ENCODE measurements at regions not wholly inside any gene's neighbourhood (a gene's known extent, or its start where the extent isn't known, plus 50 kb on each side); places are given as distances from the start of the nearest gene placed in this dataset.

DNA sequence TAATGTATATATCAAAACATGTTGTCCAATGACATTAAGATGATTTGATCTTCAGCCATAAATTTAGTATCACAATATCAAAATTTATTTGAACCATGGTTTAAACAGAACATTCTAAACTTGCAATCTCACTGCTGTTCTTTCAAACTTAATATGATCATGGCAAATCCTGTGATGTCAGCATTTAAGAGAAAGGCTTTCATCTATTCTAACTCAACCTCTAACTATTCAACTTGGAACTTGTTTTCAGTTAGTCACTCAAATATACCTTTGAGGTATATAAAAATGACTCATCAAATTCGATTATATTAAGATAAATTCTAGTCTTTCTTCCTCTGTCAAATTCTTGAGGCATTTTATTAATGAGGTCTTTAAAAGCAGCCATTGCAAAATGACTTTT lies 747.0 kb upstream of the FLRT2 start:
- no peak for DNase-seq

DNA sequence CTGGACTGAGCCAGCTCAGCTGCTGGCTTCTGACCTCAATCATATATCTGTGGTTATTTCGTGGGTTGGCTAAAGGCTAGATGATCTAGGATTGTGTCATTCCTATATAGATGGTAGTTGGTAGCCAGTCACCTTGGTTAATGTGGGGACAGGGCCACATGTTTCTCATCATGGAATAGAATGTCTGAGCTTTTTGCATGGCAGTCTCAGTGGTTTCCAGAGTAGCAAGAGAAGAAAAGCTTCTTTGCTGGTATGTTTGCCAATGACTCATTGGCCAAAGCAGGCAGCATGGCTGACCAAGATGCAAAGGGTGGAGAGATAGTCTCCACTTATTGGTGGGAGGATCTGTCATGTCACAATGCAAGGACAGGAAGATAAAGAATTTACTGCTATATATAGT lies 746.4 kb upstream of the FLRT2 start:
- no peak for DNase-seq

DNA sequence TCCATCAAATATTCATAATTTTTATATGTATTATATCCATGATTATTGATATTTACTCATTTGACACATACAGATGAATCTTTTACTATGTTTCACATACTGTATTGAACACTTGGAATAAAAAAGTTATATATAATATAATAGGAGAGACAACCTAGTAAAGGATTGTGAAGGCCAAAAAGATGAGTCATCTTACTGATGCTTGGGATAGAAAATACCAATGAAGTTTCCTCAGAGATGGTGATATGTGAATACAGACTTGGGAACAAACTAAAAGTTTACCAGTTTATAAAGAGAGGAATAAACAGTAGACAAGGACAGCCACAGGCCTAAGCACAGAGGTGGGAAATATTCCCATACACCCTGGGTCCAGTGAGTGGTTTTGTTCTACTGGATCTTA lies 743.9 kb upstream of the FLRT2 start:
- DNase-seq: no peak

DNA sequence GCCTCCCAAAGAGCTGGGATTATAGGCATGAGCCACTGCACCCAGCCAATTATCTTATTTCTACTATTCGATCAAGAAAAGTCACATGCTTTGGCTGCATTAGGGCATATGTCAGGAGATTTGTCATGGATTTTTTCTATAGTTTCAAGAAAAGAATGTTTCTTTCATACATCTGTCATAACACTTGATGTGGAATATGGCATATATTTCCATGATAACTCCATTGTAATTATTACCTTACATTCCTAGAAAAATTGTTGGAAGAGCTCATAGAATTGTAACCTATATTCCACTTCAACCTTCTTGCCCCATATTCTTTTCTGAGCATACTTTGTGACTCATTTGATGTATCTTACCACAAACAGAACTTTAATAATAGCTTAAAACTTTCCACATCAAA lies 740.9 kb upstream of the FLRT2 start:
- no peak for DNase-seq

DNA sequence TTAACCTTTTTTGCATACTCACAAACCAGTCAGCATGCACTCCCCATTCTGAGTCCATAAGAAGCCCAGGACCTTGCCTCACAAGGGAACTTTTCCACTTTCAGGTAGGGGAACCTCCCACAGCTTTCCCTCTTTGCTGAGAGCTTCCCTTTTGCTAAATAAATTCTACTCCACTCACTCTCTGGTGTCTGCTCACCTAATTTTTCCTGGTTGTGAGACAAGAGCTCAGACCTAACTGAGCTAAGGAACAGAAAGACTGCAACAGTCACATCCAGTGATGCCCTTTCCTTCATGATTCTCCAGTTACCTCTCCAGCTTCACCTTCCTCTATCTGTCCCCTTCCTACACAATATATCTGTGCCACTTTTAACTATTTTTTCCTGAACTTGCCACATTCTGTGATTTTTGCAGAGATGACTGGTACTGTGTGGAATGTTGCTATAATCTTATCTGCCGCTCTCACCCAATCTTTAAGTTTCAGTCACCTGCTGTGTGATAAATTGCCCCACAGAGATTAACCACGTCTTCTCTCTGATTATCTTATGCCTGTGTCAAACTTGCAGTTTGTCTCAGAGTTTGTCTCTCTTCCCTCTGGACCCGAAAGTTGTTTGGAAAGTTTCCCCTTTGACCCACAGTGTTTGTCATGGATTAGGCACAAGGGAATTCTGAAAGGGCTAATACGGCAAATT lies 737.1 kb upstream of the FLRT2 start:
- no peak for DNase-seq

DNA sequence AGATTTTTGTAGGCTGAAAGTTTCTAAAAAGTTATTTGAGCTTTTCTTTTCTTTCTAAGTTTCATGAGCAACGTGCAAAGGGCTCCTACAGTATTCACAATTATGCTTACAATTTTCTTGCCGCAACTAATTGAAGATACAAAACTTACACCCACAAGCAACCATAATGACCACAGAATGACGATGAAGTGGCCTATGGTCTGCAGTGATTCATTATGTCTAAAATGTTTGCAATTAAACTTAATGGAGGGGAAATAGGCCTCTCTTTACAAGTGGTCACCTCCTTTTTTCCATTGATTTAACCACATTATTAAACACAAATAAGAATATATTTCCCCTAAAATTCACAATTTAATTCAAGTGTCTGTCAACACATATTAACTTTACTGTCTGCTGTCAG lies 732.6 kb upstream of the FLRT2 start:
- no peak for DNase-seq

DNA sequence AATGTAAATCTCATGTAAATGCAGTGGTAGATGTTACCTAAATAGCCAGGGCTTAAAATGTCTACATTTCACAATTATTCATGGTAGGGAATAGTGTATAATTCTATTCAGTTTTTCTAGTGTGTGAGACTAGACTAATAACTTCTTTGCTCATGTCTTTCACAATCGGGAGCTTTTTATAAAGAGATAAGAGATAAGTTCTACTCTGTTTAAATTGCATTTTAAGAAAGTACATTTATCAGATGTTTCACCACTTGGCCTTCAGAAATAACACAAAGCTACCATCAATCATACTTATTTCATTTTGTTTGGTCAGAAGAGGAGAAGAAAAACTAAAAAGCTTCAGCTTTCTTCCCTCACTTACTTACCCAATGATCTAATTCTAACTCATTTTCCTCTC lies 725.5 kb upstream of the FLRT2 start:
- no peak for DNase-seq

DNA sequence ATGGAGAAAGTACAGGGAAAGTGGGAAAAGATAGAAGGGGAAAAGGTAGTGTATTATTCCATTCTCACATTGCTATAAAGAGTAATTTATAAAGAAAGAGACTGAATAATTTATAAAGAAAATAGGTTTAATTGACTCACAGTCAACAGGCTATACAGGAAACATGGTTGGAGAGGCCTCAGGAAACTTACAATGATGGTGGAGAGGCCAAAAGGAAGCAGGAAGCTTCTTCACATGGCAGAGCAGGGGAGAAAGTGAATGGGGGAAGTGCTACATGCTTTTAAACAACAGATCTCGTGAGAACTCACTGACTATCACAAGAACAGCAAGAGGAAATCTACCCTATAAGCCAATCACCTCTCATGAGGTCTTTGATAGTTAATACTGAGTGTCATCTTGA lies 725.0 kb upstream of the FLRT2 start:
- no peak for DNase-seq

DNA sequence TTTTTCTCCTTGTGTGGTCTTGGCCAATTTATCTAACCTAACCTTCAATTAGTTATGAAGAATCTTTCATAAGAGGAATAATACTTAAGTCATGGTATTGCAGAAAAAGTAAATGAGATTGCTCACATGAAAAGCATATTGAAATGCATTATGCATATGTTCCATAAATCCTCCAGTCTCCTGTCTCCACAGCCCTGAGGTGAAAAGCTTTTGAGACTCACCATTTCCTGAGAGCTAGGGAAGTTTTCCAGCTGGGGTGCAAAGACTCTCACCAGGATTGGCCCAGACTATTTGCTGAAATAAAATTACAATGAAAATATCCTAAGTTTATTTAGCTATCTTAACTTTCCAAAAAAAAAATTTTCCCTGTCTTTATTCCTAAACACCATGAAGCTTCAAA lies 723.8 kb upstream of the FLRT2 start:
- DNase-seq: no peak

DNA sequence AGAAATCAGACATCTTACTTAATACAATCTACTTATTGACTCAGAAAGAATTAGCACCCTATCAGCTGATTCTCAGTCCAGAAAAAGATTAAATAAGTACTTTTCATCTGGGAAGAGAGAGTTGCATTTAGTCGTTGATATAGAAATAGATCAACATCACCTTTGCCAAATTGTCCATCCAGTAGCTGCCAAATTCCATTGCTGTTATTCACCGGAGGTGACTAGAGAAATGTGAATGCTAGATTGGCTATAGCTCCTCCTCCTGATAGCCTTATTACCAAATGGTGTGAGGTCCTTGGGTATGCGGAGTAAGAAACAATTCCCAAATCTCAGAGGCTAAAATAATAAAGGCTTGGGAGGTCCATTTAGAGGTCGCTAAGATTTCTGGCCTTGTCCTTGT lies 723.3 kb upstream of the FLRT2 start:
- DNase-seq: no peak

DNA sequence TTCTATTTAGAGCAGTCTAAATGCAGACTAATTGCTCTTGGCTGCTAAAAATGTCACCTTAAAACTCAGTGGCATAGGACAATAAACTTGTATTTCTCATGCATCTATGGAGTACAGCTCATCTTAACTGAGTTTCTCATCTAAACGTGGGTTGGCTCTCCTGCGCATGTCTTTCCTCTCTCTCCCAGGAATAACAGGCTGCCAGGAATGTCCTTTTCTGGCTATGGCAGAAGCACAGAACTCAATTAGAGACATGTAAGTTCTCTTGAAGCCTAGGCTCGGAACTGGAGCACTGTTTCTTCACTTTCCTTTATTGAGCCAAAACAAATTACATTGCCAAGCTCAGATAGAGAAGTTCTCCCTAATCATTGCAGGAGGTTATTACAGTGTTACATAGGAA lies 722.3 kb upstream of the FLRT2 start:
- no peak for DNase-seq

DNA sequence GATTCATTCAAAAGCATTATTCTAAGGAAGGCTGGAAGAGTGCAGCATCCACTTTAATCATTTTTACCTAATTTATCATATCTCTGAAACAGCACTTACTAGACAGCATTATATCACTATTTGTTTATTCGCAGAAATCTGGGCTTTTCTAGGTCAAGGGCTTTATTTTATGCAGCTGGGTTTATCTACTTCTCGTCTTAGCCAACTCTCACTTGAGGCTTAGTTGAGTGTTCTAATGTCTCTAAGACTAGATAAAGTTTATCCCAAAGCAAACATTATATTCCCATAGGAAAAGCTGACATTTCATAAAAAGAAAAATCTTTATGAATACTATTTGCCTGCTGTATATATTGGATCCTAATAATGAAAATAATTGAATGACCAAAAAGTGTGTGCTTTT lies 720.8 kb upstream of the FLRT2 start:
- DNase-seq: no peak

DNA sequence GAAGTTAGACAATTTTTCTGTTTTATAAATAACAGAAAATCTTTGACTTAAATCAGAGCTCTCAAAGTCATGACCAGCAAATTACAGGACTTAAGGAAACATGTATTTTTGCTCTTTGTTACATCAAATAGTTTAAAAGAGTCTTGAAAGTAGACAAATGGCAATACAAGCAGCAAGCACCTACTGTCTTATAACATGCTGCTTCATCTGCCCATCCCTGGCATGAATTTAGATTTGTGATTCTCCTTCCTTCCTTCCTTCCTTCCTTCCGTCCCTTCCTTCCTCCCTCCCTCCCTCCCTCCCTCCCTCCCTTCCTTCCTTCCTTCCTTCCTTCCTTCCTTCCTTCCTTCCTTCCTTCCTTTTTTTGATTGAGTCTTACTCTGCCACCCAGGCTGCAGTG lies 715.6 kb upstream of the FLRT2 start:
- DNase-seq: no peak

DNA sequence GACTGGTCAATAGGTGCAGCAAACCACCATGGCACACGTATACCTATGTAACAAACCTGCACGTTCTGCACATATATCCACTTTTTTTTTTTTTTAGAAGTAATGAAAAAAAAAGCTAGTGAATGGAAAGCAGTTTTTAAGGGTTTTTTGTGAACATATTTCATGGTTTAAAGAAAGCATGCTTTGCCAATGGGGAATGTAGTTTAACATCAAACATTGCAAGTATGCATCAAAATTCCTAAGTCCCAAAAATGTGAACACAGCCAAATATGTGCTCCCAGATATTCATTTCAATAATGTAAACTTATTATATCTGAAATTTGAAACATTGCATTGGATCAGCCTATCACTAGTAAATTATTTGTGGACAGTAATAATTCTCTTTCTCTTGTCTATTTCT lies 710.4 kb upstream of the FLRT2 start:
- no peak for DNase-seq

DNA sequence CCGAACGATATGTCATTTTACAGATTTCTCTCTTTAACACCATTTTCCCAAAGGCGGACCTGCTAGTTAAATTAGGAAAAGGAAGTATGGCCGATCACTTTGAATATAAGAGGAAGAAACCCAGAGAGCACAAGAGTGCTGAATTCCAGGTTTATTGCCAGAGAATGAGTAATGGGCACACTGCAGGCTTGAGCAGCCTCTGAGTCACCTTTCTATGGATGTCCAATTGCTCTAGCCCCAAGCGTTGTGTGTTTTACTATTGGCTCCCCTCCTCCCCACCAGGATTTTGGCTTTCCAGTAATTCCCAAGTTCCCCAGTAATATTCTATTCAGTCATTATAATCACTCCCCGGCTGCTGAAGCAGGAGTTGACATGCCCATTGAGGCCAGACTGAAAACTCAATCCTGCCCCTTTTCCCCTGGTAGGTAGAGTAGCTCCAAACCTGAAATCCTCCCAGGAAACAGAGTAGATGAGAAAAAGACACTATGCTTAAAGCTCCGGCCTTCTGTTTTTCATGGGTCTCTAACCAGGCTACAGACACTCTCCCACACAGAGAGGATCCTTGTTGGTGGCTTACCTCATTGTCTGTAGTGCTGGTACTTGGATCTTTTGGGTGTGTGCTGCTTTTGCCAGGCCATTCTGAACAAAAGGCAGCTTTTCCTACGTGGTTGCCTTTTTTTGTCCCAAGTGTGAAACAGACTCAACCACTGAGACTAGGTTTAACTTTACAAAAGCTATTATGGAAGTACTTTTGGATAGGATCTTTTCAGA lies 704.3 kb upstream of the FLRT2 start:
- DNase-seq: no peak

DNA sequence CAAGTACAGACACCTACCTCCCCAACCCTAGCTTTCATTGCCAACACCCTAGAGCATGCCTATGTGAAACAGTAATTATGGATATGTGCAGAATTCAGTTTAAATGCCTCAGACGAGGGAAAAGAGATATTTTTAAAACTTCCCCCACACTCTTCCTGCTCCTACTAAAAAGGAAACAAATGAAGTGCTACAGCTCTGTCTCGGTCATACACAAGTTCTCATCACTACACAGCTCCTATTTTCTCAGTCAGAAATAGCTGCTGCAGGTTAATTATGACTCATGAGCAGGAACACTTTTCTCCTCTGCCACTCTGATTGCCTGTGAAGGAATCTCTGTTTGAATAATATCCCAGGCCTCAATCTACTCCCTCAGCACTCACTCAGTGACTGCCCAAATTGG lies 703.6 kb upstream of the FLRT2 start:
- DNase-seq: no peak

DNA sequence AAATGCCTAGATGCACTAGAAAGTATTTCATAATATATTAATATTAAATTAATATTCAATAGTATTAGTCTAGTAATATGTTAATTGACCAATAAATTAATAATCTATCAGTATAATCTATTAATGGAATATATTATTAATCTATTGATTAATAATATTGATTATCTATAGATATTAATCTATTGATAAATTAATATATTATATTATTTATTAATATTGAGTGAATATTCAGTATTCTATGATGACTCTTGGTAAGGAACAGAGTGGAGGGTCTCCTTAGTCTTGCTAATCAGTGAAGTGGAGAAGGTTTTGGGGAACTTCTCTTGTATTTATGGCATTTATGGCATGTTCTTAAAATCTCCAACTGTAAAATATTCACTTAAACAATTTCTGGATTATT lies 679.3 kb upstream of the FLRT2 start:
- DNase-seq: no peak

DNA sequence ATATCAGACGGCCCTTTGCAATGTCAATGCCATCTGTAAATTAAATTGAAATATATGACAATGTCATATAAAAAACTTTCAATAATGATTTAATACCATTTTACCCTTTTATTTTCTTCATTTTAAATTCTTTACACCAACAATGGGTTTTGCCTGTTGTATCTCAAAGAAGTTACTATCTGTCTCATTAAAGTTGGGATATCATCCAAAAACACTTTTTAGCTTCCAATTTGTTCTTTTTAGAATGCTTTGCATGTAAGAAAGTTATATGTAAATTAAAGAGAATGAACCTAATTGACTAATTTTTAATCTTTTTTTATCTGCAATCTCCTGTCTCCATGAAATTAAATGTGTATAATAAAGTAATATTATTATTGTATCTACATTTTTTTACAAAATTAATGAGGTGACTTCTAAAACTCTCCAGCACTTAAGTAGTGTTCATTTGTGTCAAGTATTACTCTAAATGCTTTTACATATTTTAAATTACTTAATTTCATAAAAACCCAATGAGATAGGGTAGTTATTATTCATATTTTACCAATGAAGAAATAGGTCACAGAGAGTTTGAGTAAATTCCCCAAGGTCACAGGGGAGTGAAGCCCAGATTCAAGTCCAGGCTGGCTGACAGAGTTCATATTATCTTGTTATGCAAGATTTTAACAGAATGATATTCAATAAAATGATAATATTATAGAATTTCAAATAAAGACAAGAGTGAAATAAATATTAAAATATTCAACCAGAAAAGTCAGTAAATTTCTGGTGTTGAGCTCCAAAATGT lies 673.0 kb upstream of the FLRT2 start:
- DNase-seq: no peak

DNA sequence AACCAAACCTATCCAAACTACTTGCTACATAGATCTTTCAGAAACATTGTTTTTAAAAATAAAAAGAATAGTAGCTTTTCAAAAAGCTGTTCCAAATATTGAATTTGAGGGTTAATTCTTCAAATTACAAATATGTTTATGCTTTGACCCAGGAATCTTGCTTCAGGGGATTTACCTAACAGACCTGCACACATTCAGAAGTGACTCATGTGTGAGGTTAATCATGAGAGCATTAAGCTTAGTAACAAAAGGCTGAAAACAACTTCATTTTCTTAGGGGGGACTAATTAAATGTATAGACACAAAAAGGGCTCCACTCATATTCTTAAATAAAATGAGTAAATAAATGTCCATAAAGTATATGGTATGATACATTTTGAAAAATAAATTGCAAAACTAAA lies 672.4 kb upstream of the FLRT2 start:
- no peak for DNase-seq

DNA sequence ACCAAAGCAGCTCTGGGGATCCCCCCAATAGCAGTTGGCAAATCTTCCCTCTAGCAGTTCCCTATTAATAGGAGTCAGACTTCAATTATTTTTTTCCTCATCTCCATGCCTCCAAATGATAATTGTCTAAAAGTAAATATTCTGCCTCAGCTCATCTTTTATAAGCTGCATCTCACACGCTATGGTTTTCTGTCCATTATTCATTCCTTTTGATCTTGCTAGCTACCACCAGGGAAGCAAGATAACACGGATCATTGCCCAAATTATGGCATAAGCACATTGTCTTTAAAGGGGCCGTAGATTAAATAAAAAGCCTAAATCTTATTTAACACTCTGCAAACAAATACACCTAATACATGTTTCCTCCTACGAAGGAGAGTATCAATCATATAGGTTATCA lies 670.8 kb upstream of the FLRT2 start:
- DNase-seq: no peak

DNA sequence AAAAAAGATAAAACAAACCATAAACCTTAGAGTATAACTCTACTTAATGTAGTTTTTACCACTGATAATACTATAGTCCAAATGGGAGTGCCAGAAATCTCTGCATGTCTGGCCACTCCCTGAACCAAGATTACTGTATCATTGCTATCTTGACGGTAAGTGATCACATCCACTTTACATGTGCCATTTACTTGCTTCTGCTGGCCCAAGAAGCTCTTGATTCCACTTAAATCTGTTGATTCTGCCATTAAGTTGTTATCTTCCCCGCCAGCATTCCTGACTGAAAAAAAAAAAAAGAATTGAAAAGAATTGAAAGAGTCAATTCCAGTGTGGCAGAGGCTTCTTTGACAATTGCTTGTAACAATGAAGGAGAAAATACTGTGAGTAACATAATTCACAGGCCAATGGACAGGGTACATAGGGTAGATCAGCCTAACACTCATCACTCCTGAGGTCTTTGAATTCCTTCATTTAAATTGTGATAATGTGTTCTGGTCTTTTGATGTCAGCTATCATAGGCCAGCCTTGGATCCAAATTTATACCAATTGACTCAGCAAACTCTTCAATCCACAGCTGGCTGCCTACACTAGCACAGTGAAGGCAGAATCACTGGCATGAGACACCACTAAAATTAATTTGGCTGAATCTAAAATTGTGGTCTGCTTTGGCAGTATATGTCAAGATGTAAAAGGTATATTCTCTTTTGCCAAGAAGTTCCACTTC lies 665.2 kb upstream of the FLRT2 start:
- no peak for DNase-seq

DNA sequence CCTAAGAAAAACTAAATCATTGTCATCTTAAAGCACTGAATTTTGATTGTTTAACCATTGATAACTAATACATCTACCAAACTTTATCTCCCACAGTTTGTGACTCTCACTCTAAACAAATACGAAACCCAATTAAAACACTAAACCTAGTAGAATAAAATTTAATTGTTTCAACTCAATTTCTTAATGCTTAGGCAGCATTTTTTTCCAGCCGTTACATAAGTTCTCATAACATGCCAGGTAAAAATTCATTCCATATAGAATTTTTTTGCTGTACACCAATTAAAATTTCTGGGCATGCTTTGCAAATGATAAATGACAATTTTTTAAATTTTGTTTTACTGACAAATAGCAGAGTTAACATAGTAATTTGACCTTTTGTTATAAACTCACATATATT lies 658.2 kb upstream of the FLRT2 start:
- no peak for DNase-seq

DNA sequence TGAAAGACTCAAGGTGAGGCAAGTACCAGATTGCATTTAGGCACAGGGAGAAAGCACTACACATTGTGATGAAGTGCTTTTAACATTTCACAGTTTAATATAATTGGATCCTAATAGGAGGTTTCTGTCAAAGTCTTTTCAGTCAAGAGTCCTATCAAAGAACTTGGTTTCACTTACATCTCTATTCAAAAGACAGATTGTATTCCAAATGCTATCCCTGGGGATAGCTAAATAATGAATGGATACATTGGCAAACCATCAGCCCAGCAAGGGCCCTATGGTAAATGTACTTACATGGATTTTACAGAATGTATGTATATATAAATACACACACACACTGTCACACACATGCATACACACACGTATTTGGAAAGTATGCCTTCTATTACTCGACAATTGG lies 655.5 kb upstream of the FLRT2 start:
- no peak for DNase-seq
